Peyer's patch (tissue), 4 donors: ENCODE measurements at regions not wholly inside any gene's neighbourhood (a gene's known extent, or its start where the extent isn't known, plus 50 kb on each side); places are given as distances from the start of the nearest gene placed in this dataset.

Experiments
- DNase-seq, 3 donors: peaks; one replicate each; pipeline ENCODE4 v3.0.0-alpha.2; 2017 to 2019
- H3K27ac ChIP-seq, 4 donors: fragments of 200-600 bp; sonication (generic); one replicate each; pipeline ENCODE4 v1.5.1; 2016 to 2019
- H3K27me3 ChIP-seq, 2 donors: fragments of 200-600 bp; sonication (generic); one replicate each; pipeline ENCODE4 v1.5.1; 2019
- H3K36me3 ChIP-seq, 3 donors: fragments of 200-600 bp; sonication (generic); one replicate each; pipeline ENCODE4 v1.5.1; 2016 to 2019
- H3K4me1 ChIP-seq, 4 donors: fragments of 200-600 bp; sonication (generic); one replicate each; pipeline ENCODE4 v1.5.1; 2016 to 2019
- H3K4me3 ChIP-seq, 4 donors: fragments of 200-600 bp; sonication (generic); 1 replicate in 3 of 4; 2 replicates in 1 of 4; pipeline ENCODE4 v1.5.1; 2016 to 2019; ENCODE audit warnings: mild to moderate bottlenecking in 1 of 4
- H3K9me3 ChIP-seq, 4 donors: fragments of 200-600 bp; sonication (generic); one replicate each; pipeline ENCODE4 v1.5.1; 2016 to 2019; ENCODE audit warnings: mild to moderate bottlenecking in 1 of 4
- POLR2A ChIP-seq, 2 donors: fragments of 450-650 bp; IDR thresholded peaks; one replicate each; pipeline ENCODE4 v1.5.1; 2017; ENCODE audit warnings: antibody characterized with exemption in 2 of 2, mild to moderate bottlenecking in 2 of 2, moderate library complexity in 2 of 2
- TF ChIP-seq, protein P1 (sequence below), 6 experiments: fragments of 450-650 bp in 4 of 6; fragments of 200-600 bp in 2 of 6; sonication (generic) in 1 of 6; IDR thresholded peaks; one replicate each; pipeline ENCODE4 v1.5.1; 2017 to 2019; ENCODE audit warnings: antibody characterized with exemption in 6 of 6, mild to moderate bottlenecking in 3 of 6, moderate library complexity in 1 of 6

DNA sequence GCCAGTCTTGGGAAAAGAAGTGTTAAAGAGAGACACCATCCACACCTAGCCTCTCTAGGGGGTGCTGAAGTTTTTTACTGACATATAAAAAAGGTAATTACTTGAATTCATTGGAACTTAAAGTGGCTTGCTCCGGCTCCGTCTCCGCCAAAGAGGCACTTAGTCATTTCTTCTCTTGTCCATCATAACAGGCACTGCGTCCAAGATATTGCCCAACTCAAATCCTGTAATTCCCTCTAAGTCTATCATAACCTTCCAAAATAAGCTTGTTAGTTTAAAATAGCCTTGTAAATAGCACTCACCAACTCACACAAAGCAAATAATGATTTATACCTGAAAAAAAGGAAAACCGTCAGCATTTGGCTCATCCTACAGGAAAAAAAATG lies 160.5 kb downstream of the ZBTB18 start:
- Histone ChIP-seq H3K4me1 (no peaks in the 10 kb centered on the region), H3K27ac (no peak overlapping the region), H3K9me3 (no peaks in the 10 kb centered on the region), H3K4me3 (no peak overlapping the region), H3K27me3 (no peaks in the 10 kb centered on the region), H3K36me3 (no peaks in the 10 kb centered on the region)
- no peak for TF ChIP-seq POLR2A (IDR thresholded peaks at IDR 0.05)
- TF ChIP-seq, protein P1, sequence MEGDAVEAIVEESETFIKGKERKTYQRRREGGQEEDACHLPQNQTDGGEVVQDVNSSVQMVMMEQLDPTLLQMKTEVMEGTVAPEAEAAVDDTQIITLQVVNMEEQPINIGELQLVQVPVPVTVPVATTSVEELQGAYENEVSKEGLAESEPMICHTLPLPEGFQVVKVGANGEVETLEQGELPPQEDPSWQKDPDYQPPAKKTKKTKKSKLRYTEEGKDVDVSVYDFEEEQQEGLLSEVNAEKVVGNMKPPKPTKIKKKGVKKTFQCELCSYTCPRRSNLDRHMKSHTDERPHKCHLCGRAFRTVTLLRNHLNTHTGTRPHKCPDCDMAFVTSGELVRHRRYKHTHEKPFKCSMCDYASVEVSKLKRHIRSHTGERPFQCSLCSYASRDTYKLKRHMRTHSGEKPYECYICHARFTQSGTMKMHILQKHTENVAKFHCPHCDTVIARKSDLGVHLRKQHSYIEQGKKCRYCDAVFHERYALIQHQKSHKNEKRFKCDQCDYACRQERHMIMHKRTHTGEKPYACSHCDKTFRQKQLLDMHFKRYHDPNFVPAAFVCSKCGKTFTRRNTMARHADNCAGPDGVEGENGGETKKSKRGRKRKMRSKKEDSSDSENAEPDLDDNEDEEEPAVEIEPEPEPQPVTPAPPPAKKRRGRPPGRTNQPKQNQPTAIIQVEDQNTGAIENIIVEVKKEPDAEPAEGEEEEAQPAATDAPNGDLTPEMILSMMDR (IDR thresholded peaks at IDR 0.05) = no peak
- DNase-seq = no peak

GRCh38 chr1:244212219-244212618 lies 161.1 kb downstream of the ZBTB18 start:
- no peaks in the 10 kb centered on the region for H3K36me3 ChIP-seq
- H3K27ac ChIP-seq = no peak overlapping the region
- H3K9me3 ChIP-seq = no peaks in the 10 kb centered on the region
- TF ChIP-seq POLR2A (IDR thresholded peaks at IDR 0.05) = no peak
- TF ChIP-seq, protein P1 (IDR thresholded peaks at IDR 0.05) = no peak
- no peak overlapping the region for H3K4me3 ChIP-seq
- no peaks in the 10 kb centered on the region for H3K27me3 ChIP-seq
- H3K4me1 ChIP-seq = no peaks in the 10 kb centered on the region
- DNase-seq = no peak

DNA sequence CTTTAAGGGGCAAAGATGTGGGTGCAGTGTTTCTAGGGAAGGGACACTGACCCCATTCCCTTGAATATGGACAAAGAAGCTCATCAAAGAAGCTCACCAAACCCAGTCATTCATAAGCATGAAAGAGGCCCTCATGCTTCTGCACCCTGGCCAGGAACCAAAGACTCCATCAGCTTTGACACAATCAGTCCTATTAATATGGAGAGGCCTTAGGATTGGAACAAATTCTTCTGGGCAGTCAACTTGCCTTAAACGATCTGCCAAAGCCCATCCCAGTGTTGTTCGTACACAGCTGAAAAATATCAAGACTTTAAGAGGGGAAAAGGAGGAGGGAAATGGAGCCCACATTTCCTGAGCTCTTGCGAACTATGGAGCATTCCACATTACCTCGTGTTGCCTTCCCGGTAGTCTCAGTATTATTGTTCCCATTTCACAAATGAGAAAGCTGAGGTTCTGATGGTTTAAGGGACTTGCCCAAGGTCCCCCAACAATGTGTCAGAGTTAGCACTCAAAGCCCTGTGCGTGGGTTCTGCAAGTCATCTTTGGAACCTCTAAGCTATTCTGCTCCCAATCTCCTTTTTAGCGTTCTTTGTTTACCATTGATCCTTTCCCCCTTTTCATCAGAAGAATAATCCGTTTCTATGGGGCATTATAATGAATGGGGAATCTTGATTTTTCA lies 161.9 kb downstream of the ZBTB18 start:
- DNase-seq = no peak
- Histone ChIP-seq H3K9me3 (no peaks in the 10 kb centered on the region), H3K27ac (no peak overlapping the region), H3K36me3 (no peaks in the 10 kb centered on the region), H3K4me3 (no peak overlapping the region), H3K4me1 (no peaks in the 10 kb centered on the region), H3K27me3 (no peaks in the 10 kb centered on the region)
- TF ChIP-seq POLR2A (IDR thresholded peaks at IDR 0.05) = no peak
- TF ChIP-seq, protein P1 (IDR thresholded peaks at IDR 0.05) = no peak

DNA sequence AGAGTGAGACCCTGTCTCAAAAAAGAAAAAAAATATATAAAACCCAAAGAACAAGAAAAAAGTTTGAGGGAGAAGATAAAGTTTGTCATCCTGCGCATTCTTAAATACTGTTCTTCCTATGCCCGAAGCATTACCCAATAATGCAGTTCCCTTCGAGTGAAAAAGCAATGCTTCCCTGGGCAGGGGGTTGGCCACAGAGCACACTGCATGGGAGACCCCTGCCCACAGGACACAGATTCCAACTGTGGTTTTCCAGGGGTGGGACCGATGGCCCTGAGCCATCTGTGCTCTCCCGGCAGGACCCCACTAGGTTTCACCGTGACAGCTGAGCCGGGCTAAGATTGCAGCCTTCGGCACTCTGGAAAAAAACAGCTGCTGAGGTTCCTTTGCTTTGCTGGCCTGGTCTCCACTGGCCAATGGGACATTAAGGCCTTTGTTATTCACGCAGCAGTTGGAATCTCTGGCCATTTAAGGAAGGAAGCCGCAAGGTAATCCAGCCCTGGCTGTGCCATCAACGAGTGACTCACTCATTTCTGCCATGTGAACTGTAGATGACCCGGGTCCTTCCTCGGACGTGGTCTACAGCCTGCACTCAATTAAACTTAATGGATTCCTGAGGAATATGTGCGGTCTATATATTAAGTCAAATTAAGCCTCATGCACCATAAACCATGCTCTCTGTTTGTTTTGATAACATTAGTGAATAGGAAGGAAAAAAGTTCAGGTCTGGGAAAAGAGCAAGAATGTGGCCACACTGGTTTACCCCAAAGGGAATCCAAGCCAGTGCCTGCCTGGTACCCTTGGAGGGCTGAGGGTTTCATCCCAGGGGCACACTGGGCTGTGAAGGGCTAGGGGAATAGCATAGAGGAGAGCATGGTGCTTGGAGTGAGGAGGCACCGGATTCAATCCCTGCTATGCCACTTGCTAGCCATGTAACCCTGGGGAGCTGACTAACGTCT lies 163.2 kb downstream of the ZBTB18 start:
- no peak for DNase-seq
- Histone ChIP-seq H3K9me3 (no peaks in the 10 kb centered on the region), H3K4me3 (no peak overlapping the region), H3K27me3 (no peaks in the 10 kb centered on the region), H3K4me1 (no peaks in the 10 kb centered on the region), H3K27ac (no peak overlapping the region), H3K36me3 (no peaks in the 10 kb centered on the region)
- TF ChIP-seq POLR2A (IDR thresholded peaks at IDR 0.05) = no peak
- TF ChIP-seq, protein P1 (IDR thresholded peaks at IDR 0.05) = no peak

DNA sequence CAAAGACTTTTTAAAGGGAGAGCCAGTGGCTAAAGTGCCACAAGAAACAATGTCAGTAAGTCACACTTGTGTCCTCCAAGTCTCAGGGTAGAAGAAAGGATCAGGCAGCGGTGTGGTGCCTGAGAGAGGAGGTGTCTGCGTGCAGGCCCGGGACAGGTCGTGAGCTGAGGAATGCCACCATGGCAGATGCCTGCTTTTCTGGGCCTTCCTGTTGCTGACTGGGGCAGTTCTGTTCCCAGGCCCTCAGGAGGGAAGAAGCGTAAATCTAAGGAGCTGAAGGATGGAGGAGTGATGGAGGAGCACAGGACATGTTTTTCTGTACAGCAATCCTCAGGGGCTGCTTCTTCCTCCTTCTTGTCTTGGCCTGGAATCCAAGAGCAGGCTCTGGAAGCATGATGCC lies 165.8 kb downstream of the ZBTB18 start:
- no peak overlapping the region for H3K4me3 ChIP-seq
- DNase-seq = no peak
- H3K4me1 ChIP-seq = no peaks in the 10 kb centered on the region
- no peaks in the 10 kb centered on the region for H3K9me3 ChIP-seq
- H3K36me3 ChIP-seq = no peaks in the 10 kb centered on the region
- no peaks in the 10 kb centered on the region for H3K27me3 ChIP-seq
- H3K27ac ChIP-seq = no peak overlapping the region
- TF ChIP-seq POLR2A (IDR thresholded peaks at IDR 0.05) = no peak

DNA sequence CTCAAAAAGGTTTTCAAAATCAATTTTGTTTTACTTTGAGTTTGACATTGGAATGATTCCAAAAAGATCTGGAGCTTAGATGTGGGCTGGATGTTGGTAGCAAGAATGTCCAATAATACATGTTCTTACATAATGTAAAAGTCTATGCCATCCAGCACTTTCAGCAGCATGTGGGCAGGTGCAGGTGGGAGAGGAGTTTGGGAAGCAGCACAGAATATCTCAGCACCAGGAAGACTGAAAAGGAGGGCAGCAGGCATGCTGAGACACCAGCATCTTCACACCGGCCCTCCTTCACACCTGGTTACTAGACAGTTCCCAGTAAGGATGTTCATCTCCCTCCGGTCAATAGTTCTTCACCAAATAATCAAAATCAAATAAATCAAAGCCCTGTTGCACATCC lies 166.6 kb downstream of the ZBTB18 start:
- Histone ChIP-seq H3K4me1 (no peaks in the 10 kb centered on the region), H3K9me3 (no peaks in the 10 kb centered on the region), H3K27me3 (no peaks in the 10 kb centered on the region), H3K4me3 (no peak overlapping the region), H3K36me3 (no peaks in the 10 kb centered on the region), H3K27ac (no peak overlapping the region)
- TF ChIP-seq, protein P1 (IDR thresholded peaks at IDR 0.05) = no peak
- TF ChIP-seq POLR2A (IDR thresholded peaks at IDR 0.05) = no peak
- no peak for DNase-seq
